ENCODE measurements at regions not wholly inside any gene's neighbourhood (a gene's known extent, or its start where the extent isn't known, plus 50 kb on each side); places are given as distances from the start of the nearest gene placed in this dataset.
"Not testable (repeated sequence)": the region's sequence is repeated elsewhere in the genome, so short reads cannot be mapped to it uniquely, and the experiment has no call there.

DNA sequence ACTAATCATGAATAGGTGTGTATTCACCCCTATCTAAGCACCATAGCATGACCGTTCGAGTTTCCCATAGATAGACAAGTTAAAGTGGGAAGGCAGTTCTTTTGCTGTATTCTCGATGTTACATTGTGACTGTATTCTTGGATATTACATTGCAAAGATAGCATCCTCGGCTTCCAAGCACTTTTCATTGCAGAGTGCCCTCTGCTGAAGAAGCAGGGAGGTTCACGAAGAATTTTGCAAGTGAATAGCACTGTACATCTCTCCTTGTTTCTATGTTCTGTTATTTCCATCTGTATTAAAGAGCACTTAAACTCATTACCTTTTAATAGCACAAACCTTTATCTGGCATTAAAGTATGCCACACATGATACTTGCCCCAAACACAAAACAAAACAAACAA is 426.7 kb upstream of the ARX start:
- DNase-seq (ENCODE audit: low read depth), result no peak

DNA sequence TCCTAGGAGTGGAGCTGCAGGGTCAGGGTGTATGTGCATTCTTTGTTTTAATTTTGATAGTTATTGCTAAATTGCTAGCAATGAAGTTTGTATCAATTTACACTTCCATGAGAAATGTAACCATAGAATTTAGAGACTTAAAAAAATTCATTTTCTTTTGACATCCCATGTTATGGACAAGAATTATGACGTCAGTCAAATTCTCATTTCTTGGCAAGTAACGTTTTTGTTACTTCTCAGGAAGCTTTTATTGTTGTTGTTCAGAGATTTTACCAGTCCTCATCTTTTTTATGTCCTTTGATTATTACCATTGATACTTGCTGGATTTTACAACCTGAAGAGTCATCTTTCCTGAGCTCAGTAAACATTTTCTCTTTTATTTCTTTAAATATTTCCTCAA is 417.5 kb upstream of the ARX start:
- no peak for DNase-seq (ENCODE audit: low read depth)

DNA sequence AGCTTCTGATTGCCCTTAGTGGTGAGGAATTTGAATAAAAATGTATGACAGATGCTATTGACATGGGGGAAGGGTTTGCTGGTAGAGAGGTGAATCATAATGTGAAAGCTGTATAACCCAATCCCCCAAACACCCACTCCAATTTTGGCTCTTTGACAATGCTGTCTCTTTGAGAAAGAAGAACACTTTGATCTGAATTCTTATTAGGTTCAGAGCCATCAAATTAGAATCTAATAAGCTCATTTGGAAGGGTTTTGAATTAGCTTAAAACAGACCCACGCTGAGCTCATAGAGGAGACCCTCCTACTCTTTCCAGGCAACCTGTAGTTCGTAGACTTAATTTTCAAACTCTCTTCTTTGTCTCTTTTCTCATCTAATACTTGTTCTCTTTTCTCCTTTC is 416.6 kb upstream of the ARX start:
- no peak for DNase-seq (ENCODE audit: low read depth)

DNA sequence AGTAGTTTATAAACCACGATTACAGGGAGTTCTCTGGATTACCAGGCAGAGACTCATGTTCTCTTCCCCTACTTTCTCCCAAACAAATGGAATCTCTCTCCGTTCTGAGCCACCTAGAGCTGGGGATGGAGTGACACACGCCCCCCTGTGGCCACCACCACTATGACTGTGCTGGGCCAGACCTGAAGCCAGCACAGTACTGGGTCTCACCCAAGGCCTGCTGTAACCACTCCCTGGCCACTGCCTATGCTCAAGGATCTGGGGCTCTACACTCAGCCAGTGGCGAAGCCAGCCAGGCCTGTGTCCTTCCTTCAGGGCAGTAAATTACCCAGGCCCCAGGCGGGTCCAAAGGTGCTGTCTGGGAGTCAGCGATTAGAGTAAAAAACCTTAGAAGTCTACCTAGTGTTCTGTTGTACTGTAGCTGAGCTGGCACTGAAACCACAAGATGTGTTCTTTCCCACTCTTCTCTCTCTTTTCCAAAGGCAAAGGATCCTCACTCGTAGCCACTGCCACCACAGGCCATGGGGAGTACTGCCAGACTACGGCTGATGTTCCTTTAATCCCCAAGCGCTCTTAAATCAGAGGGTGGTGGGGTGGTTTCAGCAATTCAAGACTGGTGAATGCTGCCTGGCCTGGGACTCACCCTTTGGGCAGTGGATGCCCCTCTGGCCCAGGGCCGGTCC is 412.2 kb upstream of the ARX start:
- DNase-seq (ENCODE audit: low read depth), result no peak

DNA sequence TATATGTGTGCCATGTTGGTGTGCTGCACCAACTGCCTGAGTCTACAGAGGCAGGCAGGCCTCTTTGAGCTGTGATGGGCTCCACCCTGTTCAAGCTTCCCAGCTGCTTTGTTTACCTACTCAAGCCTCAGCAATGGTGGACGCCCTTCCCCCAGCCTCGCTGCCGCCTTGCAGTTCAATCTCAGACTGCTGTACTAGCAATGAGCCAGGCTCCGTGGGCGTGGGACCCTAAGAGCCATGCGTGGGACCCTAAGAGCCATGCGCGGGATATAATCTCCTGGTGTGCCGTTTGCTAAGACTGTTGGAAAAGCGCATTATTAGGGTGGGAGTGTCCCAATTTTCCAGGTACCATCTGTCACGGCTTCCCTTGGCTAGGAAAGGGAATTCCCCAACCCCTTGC is 388.4 kb upstream of the ARX start:
- not testable (repeated sequence) for DNase-seq (ENCODE audit: low read depth)

DNA sequence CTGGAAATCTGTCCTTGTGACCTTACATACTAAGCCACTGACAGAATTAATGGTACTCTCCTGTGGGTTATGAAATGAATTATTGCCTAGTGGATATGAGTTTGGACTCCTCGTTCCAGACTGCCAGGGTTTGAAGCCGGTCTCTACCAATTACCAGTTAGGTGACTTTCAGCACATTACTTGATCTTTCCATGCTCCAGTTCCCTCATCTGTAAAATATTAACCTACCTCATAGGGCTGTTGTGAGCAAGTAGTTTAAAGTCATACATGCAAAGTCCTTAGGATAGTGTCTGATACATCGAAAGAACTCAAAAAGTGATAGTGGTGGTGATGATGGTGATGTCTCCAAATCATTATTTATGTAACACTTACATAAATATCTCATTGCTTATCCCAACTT is 373.5 kb upstream of the ARX start:
- no peak for DNase-seq (ENCODE audit: low read depth)

DNA sequence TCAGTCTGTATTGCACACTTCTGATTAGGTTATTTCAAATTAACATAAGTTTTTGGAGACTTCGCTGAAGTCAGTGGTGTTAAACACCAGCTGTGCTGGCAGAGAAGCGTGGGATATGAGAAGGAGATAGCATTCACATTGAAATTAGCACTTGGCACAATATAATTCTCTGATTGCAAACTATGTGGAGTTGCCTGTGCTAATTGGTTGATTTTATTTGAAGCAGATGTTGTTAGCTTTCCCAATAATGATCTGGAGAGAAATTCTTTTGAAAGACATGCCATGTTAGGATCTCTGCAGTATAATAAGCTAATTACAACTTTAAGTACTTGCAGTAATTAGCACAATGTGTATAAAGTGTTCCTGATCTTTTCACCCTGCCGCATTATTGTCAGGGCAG is 367.4 kb upstream of the ARX start:
- DNase-seq (ENCODE audit: low read depth), result no peak

DNA sequence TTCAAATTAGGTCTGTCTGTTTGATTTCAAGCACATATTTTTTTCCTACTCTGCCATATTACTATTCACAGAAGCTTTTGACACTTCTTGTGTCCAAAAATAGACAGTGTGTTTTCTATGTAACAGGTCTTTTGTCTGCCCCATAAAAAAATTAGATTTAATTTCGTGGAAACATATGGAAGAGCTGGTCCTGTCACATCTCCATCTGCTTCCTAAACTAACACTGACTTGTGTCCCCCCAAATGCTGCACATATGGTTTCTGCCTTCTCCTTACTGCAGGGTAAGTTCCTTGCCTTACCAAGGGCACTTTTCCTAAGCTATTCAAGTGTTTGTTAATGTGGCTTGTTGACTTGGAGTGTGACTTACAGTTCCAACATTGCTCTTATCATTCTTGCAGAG is 340.7 kb upstream of the ARX start:
- no peak for DNase-seq (ENCODE audit: low read depth)

DNA sequence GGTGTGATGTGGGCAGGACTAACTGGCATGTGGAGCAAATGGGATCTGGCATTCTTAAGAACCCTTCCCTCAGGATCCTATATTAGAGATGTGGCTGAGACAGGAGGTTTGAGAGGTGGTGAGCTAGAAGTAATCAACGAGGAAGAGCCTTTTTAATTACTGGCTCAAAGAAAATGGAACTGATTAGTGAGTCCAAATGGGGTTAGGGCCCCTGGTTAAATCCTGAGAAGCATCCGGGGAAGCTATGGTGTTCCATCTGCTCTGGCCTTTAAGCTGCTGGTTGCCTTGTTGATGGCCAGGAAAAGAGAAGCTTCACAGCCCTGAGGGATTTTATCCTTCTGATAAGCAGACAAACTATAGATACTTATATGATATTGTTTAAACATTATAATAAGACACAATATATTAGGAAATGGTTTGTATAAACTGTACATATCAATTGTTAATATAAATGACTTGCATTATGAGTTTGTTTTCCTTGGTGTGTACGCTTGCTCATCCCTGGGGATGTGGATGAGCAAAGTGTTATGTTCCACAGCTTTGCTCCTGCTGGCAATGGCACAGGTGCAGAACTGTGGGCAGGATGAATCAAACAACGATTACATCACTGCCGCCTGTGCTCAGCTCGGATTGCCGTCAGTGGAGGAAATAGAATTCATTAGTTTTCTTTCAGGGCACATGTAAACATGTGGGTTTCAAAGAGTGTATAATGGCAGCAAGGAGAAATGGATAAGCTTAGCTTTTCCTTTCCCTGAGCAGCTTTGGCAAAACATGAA is 328.6 kb upstream of the ARX start:
- DNase-seq (ENCODE audit: low read depth), result no peak

DNA sequence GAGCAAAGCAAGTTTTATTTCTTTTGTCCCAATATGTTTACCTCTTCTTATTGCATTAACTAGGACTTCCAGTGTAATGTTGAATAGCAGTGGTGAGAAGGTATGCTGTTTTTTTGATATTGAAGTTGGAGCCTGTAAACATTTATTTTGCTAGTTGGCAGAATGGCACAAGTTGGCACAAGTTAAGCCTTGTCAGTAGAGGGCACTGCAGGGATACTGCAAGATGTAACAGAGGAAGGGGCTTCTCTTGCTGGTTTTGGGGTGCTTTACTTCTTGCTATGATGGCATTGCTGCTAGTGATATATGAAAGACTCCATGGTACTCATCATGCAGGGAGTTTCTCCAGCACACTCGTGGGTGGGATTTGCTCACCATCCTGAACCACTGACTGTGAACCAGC is 327.3 kb upstream of the ARX start:
- no peak for DNase-seq (ENCODE audit: low read depth)

DNA sequence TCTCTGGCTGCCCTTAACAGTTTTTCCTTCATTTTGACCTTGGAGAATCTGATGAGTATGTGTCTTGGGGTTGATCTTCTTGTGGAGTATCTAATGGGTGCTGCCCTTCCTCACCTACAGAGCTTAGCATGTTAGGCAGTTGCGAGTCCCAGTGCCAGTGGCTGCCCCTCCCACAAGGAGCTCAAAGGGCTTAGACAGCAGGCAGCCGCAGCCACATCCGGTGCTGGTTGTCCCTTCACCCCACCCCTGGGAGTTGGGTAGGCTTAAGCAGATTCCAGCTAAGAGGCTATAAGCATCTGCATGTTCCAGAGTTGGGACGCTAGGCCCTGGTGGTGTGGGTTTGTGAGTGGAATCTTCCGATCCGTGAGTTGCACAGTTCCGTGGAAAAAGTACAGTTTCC is 322.1 kb upstream of the ARX start:
- no peak for DNase-seq (ENCODE audit: low read depth)

DNA sequence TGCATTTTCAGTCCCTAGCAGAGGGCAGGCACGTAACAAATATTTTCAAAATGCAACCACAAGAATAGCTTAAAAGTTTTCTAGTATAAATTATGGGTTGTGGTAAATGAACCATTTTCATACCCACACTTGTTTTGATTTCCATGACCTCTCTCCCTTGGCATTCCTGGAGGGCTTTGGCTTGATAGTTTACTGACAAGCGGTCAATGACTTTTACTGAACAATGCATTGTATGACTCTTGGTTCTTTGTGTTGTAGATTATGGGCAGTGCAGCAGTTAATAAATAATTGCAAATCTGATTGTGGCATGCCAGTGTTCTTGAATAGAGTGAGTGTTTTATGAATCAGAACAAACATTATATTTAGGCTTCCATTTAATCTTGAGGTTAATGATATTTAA is 285.2 kb upstream of the ARX start:
- no peak for DNase-seq (ENCODE audit: low read depth)

DNA sequence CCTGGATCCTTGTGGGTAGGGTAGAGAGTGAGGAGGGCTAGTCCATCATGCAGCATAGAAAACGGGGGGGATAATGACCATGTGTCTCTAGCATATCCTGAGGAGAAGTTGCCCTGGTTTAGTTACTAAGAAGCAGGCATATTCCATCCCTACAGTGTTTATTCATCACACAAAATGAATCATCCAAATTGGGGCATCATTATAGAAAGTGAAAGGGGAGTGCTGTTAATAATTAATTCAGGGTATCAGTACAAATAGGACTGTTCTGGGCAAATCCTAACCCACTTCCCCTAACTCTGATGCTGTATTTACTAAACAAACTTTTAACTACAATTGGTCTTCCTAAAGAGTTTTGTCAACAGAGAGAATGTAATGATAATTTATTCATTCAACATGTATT is 281.1 kb upstream of the ARX start:
- no peak for DNase-seq (ENCODE audit: low read depth)

DNA sequence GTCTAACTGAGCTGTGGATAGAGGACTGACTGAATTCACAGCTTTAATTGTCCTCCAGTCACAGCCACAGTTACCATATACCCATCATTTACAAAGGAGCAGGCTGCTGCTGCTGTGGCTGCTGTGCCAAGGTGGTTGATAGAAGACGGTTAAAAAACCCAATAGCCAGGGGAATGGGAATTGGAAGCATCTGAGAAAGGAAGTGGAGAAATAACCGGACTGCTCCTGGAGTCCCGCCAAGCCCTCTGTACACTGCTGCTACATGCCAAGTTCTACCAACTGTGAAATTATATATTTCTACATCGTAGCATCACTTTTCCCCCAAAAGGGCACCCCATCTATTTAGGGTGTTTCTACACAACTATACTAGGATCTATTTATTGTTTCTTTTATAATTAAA is 279.7 kb upstream of the ARX start:
- no peak for DNase-seq (ENCODE audit: low read depth)

DNA sequence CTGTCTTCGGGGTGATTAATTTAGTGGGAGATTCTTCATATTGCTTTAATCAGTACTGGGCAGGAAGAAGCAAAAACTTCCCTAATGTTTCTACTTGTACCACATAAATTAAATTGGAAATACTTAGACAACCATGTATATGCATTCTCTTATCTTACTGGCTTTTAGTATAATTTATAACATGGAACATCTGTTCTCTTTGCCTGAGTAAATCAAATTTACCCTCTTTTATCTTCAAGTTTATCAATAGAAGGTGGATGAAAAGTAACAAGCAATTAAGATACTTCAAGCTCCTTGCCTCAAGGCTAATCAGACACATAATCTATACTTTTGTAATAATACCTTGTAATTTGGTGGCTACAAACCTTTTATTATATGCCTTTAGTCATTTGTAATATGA is 274.4 kb upstream of the ARX start:
- no peak for DNase-seq (ENCODE audit: low read depth)

DNA sequence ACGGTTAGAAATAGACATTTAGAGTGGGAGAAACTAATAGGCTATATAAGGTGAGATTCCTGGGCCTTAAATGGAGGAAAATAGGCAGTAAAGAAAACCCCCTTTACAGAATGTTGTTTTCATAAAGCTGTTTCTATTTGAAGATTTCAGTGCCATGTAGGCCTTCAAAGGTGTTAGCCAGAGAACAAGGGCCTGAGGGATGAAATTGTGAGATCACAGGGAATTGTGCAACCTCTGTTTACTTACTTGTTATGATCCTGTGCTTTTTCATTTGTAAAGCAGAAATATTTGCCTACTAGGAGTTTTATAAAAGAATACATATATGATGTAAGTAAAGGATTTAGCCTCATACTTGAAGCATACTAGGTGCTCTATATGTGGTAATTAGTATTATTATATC is 272.9 kb upstream of the ARX start:
- no peak for DNase-seq (ENCODE audit: low read depth)

DNA sequence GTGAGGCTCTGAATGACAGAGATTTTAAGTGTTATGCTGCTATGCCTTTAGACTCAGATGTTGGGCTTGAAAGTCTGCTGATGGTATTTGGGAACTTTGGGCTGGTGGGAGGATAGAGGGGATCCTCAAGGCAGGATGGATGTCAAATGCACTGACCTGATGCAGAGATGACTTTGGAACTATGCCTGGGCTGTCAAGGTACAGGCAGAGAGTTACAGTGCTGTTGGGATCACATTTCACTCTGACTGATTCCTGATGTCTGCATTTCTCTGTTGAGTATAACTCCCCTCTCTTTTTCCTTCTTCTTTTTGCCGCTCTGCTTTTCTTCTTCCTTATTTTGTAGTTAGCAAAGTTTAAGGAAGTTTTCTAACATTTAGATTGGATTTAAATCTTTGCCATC is 271.8 kb upstream of the ARX start:
- DNase-seq (ENCODE audit: low read depth), result no peak

DNA sequence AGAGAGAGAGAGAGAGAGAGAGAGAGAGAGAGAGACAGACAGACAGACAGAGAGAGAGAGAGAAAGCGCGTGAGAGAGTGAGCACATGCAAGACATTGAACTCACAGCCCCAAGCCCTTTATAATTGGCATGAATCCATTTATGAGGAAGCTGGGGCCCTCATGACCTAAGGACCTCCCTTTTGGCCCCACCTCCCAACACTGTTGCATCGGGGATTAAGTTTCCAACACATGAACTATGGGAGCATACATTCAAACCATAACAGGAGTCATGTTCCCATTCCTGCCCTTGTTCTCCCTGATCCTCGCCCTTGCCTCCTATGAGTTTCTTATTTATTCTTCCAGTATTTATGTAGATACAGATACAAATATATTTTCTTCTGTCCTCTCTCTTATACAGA is 269.8 kb upstream of the ARX start:
- DNase-seq (ENCODE audit: low read depth), result no peak

DNA sequence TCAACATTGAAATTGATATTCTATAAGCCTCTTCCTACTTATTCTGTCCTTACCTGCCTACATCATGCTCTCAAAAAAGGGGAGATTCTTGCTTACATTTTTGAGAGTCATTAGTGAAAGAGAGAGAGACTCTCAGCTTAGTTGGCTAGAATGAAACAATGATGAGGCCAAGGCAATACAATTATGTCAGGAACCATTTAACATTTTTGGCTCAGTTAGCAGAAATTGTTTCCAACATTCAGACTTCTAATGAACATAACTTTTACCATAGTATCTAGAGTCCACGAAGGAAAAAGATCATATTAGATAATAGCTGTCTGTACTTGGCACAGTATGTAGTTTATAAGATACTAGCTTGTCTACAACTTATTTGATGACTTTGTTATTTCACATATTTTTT is 263.7 kb upstream of the ARX start:
- no peak for DNase-seq (ENCODE audit: low read depth)

DNA sequence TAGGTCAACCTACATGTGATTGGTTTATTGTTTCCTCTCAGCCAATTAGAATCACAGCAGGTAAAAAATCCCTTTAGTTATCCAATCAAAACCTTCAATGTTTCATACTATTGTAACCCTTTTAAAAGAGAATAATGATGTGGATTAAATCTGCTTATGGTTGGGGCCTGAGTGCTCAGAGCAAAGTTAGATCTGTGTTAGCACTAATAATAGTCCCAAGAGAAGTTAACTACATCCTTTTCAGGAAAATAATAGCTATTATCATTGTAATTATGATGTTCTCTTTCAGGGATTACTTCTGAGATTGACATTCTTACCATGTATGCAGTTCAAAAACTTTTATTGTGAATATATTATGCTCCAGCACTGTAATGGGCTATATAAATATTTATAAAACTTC is 262.6 kb upstream of the ARX start:
- DNase-seq (ENCODE audit: low read depth), result no peak

DNA sequence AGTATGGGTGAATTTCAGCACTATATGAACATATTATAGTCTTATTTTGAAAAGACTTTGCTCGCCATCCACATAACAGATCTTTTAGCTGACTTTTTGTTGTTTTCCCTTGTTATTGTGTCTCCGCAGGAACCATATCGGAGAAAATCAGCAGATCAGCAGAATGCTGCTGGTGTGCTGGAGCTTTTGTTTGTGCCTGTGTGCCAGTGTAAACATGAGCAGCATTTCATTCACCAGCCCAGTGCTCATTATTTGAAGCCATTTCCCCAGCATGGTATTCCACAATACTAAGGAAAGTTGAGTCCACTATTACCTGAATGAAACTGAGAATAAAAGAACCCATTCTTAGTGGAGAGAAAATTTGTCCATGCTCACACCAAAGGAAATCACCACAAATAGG is 261.8 kb upstream of the ARX start:
- no peak for DNase-seq (ENCODE audit: low read depth)

DNA sequence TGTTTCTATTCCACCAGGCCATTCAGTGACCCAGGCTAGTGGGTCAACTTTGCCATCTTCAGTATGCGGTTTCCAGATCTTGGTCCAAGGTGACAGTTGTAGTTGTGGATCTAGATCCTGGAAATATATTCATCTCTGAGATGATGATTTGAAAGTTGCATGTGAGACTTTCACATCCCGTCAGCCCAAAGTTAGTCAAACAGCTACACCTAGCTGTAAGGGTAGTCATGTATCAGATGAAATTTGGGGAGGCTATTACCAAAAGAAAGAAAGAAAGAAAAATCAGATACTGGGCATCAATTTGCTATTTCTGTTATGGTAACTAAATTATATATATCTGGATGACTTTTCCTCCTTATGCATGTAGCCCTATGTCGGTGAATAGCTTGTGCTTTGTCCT is 259.4 kb upstream of the ARX start:
- no peak for DNase-seq (ENCODE audit: low read depth)

DNA sequence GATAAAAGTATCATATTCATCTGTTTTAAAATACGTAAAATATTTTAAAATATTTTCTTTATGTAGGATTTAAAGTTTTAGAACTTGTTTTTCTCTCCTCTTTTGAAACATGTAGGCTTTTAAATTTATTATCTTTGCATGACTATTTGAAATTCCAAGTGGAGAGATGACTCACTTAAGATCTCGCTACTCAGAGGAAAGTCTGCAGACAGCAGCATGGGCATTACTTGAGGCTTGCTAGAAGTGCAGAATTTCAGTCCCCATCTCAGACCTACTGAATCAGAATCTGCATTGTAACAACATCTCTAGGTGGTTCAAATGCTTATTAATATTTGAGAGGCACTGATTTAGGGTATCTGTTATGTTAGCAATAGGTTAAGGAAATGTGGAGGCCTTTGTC is 225.7 kb upstream of the ARX start:
- DNase-seq (ENCODE audit: low read depth), result no peak

DNA sequence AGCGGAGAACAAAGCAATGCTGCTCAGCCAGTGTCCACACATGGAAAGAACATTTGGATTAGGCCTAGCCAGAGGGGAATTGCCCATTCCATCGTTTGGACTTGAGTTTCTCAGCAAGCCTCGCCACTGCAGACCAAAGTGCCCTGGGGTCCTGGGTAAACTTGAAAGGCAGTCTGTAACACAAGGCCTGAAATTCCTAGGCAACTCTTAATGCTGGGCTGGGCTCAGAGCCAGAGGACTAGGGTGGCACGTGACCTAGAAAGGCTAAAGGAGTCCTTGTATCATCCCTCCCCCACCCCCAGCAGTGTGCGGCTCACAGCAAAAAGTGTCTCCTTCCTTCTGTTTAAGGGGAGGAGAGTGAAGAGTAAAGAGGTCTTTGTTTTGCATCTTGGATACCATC is 210.4 kb upstream of the ARX start:
- no peak for DNase-seq (ENCODE audit: low read depth)
